WI38 (cell line): ENCODE measurements at regions not wholly inside any gene's neighbourhood (a gene's known extent, or its start where the extent isn't known, plus 50 kb on each side); places are given as distances from the start of the nearest gene placed in this dataset.

ENCODE experiments used
- H3K4me3 ChIP-seq: 2 replicates; pipeline ENCODE4 v1.5.1; 2011; ENCODE audit warnings: low read depth, mild to moderate bottlenecking, control low read depth, low read length
- TF ChIP-seq, protein P1 (sequence below): IDR thresholded peaks from 2 replicates; pipeline ENCODE4 v1.5.1; 2012; ENCODE audit warnings: low read depth, mild to moderate bottlenecking, control low read depth, low read length

DNA sequence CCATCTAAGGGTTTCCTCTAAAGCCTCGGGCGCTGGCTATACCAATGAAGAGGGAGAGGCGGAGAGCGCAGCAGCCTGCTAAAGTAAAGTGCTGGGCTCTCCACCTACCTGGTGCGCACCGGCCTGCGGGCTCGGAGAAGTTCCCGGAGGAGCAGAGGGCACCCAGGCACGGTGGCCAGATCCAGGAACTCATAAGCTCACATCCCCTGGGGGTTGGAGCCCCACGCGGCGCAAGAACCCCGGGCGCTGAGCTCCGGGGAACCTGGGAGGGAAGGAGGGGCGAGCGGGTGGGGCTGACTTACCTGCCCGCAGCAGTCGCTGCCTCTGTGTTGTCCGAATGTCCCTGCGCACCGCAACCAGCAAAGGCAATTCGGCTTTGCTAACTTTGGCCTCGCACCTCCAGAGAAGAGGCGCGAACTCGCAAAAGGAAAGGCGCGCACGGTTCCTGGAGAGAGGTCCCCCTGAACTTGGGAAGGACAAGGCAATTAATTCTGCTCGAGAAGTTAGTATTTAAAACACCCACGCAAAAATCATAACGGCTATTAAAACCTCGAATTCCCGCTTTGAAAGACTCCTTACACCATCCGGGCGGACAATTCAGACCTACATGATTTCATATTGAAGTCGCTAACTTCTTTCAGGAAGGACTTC is 127.6 kb upstream of the C11orf58 start:
- TF ChIP-seq, protein P1, sequence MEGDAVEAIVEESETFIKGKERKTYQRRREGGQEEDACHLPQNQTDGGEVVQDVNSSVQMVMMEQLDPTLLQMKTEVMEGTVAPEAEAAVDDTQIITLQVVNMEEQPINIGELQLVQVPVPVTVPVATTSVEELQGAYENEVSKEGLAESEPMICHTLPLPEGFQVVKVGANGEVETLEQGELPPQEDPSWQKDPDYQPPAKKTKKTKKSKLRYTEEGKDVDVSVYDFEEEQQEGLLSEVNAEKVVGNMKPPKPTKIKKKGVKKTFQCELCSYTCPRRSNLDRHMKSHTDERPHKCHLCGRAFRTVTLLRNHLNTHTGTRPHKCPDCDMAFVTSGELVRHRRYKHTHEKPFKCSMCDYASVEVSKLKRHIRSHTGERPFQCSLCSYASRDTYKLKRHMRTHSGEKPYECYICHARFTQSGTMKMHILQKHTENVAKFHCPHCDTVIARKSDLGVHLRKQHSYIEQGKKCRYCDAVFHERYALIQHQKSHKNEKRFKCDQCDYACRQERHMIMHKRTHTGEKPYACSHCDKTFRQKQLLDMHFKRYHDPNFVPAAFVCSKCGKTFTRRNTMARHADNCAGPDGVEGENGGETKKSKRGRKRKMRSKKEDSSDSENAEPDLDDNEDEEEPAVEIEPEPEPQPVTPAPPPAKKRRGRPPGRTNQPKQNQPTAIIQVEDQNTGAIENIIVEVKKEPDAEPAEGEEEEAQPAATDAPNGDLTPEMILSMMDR, result no peak
- no peak overlapping the region for H3K4me3 ChIP-seq

DNA sequence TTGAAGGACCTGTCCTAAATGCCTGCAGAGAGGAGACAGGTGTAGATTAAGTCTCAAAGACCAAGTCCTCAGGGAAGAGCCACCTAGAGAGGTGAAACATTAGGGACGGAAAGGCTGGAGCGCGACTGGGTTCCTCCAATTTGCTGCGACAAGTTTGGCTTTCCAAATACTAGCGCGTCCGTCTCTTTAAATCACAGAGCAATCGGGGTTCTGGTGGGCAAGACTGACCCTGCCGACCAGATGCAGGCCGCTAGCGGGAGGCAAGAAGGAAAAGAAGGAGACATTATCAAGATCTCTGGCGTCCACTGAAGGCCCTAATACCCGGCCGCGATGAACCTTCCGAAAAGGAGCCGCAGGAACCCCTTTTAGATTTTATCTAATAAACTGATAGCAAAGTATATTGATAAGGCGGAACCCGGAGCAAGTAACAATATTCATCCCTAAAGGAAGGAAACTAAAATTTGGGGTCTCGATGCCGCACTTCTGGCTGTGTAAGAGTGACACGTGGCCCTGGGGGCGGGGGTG is 128.2 kb upstream of the C11orf58 start:
- no peak overlapping the region for H3K4me3 ChIP-seq
- TF ChIP-seq, protein P1, result no peak

DNA sequence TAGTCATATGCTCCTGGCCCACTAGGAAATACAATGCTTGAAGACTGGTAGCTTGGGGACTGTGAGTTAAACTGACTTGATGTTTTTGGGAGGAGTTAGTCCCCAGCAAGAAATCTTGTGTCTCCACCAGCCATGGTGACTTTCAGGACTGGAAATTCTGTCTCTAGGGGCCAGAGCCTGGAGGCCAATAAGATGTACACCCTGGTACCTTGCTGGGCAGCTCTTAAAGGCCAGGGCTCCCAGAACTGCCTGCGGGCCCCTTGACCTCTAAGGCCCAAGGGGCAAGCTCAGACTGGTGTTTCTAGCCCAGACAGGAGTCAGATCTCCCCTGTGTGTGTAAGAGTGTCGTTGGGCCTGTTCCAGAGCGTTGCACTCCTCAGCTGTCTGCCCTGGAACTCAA is 128.7 kb upstream of the C11orf58 start:
- no peak overlapping the region for H3K4me3 ChIP-seq
- TF ChIP-seq, protein P1, result no peak

DNA sequence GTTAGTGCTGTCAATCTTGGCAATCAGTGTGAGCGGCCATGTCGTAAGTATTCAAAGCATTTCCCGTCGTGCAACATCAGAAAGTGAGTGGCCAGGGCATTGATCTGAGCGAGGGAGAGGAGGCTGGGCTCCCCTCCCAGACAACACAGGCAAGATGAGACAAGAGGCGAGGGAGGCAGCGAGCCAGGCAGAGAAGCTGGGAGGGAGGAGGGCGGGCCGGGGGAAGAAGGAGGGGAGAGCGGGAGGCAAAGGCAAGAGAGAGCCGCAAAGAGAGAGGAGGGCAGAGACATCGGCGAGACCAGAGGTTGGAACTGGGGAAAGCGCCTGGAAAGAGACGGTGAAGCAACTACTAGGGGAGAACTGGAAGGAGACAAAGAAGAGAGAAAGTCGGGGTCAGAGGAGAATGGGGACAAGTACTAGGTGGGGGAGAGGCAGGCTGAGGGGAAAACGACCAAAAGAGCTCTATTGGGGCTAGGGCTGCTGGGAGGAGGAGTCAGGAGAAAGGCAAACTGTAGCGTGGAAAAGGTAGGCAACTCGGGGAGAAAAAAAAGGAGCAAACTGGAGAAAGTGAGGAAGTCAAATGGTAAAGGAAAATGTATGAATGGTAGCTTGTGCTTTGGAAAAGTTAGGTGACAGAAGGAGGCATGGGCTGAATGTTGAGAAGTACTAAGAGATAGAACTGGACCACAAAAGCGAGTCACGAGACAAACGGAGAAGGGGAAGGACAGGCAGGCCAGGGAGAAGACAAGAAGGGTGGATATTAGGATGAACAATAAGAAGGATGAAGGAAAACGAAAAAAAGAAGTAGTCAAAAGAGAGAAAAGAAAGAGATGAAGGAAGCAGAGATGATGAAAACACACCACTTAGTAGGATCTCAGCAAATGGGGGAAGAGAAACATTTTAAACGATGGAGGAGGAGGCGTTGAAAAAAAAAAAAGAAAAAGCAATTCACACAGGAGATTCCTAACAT is 130.5 kb upstream of the C11orf58 start:
- TF ChIP-seq, protein P1, result no peak
- H3K4me3 ChIP-seq, result peak overlapping the region; percentile 88

DNA sequence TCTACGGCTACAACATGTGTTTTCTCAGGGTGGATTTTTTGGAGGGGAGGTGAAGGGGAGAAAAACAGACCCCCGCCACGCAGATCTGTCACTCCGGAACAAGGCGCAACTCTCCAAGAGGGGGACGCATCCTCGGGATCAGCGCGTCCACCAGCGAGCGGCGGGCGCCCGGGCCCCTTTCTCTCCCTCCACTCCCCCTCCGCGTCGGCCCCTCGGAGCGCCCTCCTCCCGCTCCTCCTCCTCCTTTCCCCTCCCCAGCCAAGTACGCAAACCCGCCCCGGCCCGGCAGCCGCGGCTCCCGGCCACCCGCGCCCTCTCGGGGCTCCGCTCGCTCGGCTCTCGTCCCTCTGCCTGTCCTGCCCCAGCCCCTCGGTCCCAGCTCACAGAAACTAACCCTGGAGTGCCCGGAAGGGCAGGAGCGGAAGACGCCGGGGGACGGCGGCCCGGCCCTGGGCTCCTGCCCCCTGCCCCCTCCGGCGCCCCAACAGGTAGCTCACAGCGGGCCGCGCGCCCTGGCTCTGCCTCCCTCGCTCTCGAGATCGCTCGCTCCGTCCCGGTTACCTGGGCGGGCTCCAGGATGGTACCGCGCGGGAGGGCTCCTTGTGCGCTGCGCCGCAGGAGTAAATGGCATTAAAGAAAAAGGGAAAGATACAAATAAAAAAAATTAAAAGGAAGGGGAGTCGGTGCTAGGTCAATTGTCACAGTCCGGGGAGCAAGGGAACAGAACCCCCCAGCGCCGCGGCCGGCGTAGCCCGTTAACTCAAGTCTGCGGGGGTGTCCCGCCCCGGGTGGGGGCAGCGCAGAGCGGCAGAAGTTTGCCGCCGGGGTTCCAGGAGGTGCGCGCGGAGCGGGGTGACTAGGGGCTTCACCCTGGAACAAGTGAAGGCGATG is 131.4 kb upstream of the C11orf58 start:
- H3K4me3 ChIP-seq, result peak overlapping the region; percentile 88
- TF ChIP-seq, protein P1, result no peak

DNA sequence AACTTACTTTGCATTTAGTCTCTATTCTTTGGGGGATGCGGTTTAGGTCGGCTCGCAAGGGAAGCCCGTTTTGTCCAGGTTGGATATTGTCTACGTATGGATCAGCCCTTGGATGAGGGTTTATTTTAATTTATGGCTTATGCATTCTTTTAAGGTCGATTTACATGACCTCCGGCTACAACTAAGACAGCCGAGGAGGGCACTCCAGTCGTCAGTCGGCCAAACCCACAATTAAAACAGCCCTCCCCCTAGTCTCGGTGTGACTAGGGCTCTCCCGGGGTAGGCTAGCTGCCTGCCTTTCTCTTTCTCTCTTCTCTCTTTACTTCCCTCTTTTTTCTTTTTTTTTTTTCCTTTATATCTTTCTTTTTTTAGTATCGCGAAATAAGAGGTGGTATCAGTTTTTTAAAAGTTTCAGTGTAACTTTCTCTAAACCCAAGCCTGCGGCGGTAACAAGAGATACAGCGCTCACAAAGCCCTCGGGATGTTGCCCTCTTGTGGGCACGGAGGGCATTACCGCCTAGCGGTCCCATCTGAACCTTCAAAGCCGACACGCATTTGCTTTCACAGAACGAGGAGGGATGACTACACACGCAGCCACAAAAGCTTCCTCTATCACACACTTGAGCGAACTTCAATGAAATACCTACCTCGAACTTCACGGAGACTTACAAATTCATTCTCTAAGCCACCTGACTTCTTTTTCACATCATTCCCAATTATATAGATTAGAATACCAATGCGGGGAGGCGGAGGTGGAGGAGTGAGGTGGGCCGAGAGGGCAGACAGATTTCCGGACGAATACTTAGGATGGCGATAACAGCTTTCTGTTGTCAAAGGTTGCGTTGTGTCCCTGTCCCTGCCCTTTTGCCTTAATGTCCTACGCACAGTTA is 132.3 kb upstream of the C11orf58 start:
- TF ChIP-seq, protein P1, result peak; percentile 96

More for the DNA sequence above, 132.3 kb upstream of the C11orf58 start:
- peak overlapping the region; percentile 88 for H3K4me3 ChIP-seq
